Thoracic aorta (tissue), 2 donors: ENCODE measurements at regions not wholly inside any gene's neighbourhood (a gene's known extent, or its start where the extent isn't known, plus 50 kb on each side); places are given as distances from the start of the nearest gene placed in this dataset.

Experiments
- ATAC-seq: fragments of 150-250 bp; one replicate; pipeline ENCODE4 v1.8.0; 2017; ENCODE audit warnings: low read depth; ENCODE audit not compliant: insufficient number of reproducible peaks, low FRiP score
- DNase-seq: peaks from one replicate; pipeline ENCODE4 v3.0.0-alpha.2; 2020; ENCODE audit warnings: low spot score
- H3K27ac ChIP-seq, 2 donors: fragments of 200-600 bp; sonication (generic); 1 replicate in 1 of 2; 2 replicates in 1 of 2; pipeline ENCODE4 v1.5.1; 2016; ENCODE audit warnings: mild to moderate bottlenecking in 2 of 2, moderate library complexity in 2 of 2
- H3K27me3 ChIP-seq: fragments of 200-600 bp; sonication (generic); replicated peaks from 2 replicates; pipeline ENCODE4 v1.6.0; 2016; ENCODE audit warnings: mild to moderate bottlenecking; ENCODE audit not compliant: insufficient read depth
- H3K36me3 ChIP-seq: fragments of 200-600 bp; sonication (generic); one replicate; pipeline ENCODE4 v1.5.1; 2016
- H3K4me1 ChIP-seq, 2 donors: fragments of 200-600 bp; sonication (generic); 1 replicate in 1 of 2; 2 replicates in 1 of 2; pipeline versions ENCODE4 v1.5.1 to v1.6.0; 2016; ENCODE audit warnings: low read depth in 2 of 2, mild to moderate bottlenecking in 1 of 2; ENCODE audit not compliant: control insufficient read depth in 1 of 2
- H3K4me3 ChIP-seq: fragments of 200-600 bp; sonication (generic); 2 replicates; pipeline ENCODE4 v1.5.1; 2016; ENCODE audit warnings: mild to moderate bottlenecking
- H3K9me3 ChIP-seq: fragments of 200-600 bp; sonication (generic); 2 replicates; pipeline ENCODE4 v1.5.1; 2016
- TF ChIP-seq, protein P1 (sequence below): fragments of 200-600 bp; sonication (generic); IDR thresholded peaks from one replicate; pipeline ENCODE4 v1.5.1; 2019; ENCODE audit warnings: antibody characterized with exemption

DNA sequence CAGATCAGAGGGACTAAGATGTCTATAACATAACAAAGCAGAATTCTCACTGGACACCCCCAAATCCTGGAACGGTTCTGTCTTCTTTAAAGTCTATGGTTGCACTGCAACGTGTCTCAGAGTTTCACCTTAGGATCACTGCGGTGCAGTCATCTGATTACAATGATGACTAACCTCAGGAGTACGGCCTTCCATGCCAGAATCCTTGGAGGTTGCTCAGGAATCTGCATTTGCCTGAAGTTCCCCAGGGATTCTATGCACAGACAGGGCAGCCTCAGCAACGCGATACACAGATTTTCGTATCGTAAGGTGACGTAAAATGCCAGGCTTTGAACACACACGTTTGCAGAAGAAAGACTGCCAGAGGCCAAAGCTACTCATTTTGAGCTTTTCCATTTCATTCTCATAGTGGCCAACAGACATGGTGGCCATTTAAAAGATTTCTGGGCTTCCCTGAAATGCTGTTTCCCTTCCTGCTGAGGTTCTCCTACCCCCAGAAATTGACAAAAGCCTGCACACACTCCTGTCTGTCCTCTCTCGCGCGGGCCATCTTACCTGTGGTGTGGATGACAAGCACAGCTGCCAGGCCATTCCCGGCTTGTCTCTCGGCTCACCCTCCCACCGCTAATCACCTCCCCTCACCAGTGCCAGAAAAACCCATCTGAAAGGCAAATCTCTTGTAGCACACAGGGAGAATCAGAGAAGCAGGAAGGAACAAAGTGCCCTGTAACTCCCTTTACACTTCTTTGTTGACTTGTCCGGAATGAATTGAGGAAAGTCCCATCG, 148.8 kb downstream of the ACKR3 start:
- H3K36me3 ChIP-seq, result no peaks in the 10 kb centered on the region
- no peaks in the 10 kb centered on the region for H3K27me3 ChIP-seq
- H3K9me3 ChIP-seq, result no peaks in the 10 kb centered on the region
- H3K4me1 ChIP-seq, result no peaks in the 10 kb centered on the region
- ATAC-seq (no peak), DNase-seq (no peak)
- TF ChIP-seq, protein P1, sequence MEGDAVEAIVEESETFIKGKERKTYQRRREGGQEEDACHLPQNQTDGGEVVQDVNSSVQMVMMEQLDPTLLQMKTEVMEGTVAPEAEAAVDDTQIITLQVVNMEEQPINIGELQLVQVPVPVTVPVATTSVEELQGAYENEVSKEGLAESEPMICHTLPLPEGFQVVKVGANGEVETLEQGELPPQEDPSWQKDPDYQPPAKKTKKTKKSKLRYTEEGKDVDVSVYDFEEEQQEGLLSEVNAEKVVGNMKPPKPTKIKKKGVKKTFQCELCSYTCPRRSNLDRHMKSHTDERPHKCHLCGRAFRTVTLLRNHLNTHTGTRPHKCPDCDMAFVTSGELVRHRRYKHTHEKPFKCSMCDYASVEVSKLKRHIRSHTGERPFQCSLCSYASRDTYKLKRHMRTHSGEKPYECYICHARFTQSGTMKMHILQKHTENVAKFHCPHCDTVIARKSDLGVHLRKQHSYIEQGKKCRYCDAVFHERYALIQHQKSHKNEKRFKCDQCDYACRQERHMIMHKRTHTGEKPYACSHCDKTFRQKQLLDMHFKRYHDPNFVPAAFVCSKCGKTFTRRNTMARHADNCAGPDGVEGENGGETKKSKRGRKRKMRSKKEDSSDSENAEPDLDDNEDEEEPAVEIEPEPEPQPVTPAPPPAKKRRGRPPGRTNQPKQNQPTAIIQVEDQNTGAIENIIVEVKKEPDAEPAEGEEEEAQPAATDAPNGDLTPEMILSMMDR, result no peak
- H3K27ac ChIP-seq, result no peak overlapping the region
- no peak overlapping the region for H3K4me3 ChIP-seq

DNA sequence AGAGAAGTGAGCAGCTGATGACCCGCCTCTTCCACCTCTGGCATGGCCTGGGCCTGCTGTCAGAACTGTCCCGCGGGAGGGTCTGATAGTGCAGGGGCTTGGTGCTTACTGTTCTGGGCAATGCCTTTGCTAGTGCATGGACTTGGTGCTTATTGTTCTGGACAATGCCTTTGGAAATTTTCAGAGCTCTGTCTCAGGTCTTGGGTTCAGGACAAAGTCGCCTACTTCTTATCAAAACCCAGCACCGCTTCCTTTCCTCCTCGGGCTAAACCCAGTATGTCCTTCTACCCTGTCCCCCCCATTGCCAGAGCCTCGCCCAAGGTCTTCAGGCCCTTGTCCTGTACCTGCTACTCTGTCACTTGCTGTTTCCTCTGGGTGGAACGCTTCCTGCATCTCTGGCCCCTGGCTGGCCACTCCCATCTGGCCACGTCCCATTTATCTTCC, 149.6 kb downstream of the ACKR3 start:
- no peak overlapping the region for H3K27ac ChIP-seq
- TF ChIP-seq, protein P1, result no peak
- no peaks in the 10 kb centered on the region for H3K9me3 ChIP-seq
- no peak for DNase-seq
- H3K36me3 ChIP-seq, result no peaks in the 10 kb centered on the region
- ATAC-seq, result no peak
- no peak overlapping the region for H3K4me3 ChIP-seq
- no peaks in the 10 kb centered on the region for H3K4me1 ChIP-seq
- no peaks in the 10 kb centered on the region for H3K27me3 ChIP-seq

DNA sequence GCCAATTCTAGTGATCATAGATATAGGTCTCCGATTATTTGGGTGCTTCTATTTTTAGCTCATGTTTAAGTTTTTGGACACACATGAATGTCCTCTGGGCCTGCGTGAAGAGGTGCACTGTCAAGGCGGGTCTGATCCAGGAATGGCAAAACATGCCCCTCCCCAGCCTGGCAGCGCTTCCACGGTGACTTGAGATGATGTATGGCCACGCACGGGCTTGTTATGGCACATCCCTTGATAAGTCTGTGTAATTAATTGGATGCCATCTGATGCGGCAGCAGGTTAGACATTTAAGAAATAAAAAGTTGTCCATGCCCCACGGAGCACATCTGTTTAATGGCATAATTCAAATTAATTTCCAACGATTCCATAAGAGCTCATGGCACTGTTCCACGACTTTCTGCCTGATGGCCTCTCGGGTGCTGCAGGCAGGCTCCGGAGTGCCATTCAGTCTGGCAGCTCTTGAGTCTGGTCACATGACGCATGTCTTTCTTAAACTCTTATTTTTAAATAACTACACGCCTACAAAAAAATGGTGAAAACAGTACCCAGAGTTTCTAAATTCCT, 151.4 kb downstream of the ACKR3 start:
- H3K9me3 ChIP-seq, result no peaks in the 10 kb centered on the region
- H3K27me3 ChIP-seq, result no peaks in the 10 kb centered on the region
- no peak overlapping the region for H3K4me3 ChIP-seq
- H3K36me3 ChIP-seq, result no peaks in the 10 kb centered on the region
- TF ChIP-seq, protein P1, result no peak
- DNase-seq (no peak), ATAC-seq (no peak)
- no peak overlapping the region for H3K27ac ChIP-seq
- H3K4me1 ChIP-seq, result no peaks in the 10 kb centered on the region

DNA sequence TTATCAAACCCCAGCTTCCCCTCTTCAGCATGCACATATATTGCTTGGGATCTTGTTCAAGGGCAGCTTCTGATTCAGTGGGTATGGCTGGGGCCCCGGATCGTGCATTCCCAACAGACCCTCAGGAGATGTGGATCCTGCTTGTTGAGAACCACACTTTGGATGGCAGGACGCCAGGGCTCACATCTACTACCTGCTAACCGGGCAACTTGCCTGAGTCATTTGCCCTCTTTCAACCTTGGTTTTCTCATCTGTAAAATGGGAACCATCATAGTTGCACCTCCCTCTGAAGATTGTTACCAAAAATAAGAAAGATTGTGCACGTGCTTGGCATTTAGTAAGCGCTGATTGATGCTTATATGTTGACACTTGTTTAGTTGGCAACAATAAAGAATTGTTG, 154.6 kb downstream of the ACKR3 start:
- no peak for DNase-seq
- no peaks in the 10 kb centered on the region for H3K4me1 ChIP-seq
- TF ChIP-seq, protein P1, result no peak

DNA sequence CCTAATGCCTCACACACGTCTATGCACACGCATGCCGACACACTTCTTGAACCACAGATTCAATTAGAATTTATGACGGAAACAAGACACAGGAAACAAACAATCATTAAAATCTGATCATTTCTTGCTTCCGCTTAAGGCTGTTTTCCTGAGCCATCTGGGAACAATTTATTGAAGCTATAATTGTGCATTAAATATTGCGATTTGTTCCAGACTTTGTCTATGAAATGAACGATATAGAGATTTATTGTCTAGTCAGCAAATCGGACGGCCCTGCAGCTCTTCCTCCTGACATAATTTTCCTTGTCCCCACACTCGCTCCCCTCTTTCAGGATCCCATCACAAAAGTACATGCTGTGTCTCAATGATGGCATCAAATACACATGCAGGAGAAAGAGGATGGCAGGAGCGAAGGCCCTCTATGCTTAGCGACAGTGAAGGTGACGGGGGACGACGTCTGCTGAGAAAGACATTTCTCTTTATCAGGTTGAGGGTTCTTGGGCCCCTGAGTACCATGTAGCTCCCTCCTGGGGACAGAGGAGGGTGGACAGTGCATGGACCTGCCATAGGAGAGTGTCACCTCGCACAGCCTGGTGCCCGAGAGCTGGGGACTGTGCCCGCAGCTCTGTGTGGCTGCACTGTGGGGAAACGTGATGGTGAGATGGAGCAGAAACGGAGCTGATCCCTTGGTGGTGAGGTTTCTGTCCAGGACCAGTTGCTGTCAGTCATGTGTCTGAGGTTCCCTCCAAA, 157.3 kb downstream of the ACKR3 start:
- ATAC-seq, result no peak
- TF ChIP-seq, protein P1, result no peak

More for the DNA sequence above, 154.6 kb downstream of the ACKR3 start:
- Histone ChIP-seq H3K4me3 (no peak overlapping the region), H3K9me3 (no peaks in the 10 kb centered on the region), H3K36me3 (no peaks in the 10 kb centered on the region), H3K27me3 (no peaks in the 10 kb centered on the region), H3K27ac (no peak overlapping the region)
- no peak for ATAC-seq

More for the DNA sequence above, 157.3 kb downstream of the ACKR3 start:
- DNase-seq, result no peak
- H3K4me1 ChIP-seq, result peaks cover 0 to 5% of the 10 kb centered on the region in 2 donors
- H3K4me3 ChIP-seq, result no peak overlapping the region
- no peak overlapping the region for H3K27ac ChIP-seq
- no peaks in the 10 kb centered on the region for H3K9me3 ChIP-seq
- H3K27me3 ChIP-seq, result no peaks in the 10 kb centered on the region
- H3K36me3 ChIP-seq, result no peaks in the 10 kb centered on the region
